ENCODE measurements at regions not wholly inside any gene's neighbourhood (a gene's known extent, or its start where the extent isn't known, plus 50 kb on each side); places are given as distances from the start of the nearest gene placed in this dataset.

- no peaks in the 10 kb centered on the region for H3K4me1 ChIP-seq (ENCODE audit: low read depth, poor library complexity, severe bottlenecking)
- no peaks in the 10 kb centered on the region for H4K20me1 ChIP-seq (ENCODE audit: insufficient read depth)
- H3K9ac ChIP-seq: no peak overlapping the region
- no peaks in the 10 kb centered on the region for H3K27me3 ChIP-seq (ENCODE audit: insufficient read depth, low read depth)
- no peak overlapping the region for H3K4me2 ChIP-seq
- no peak overlapping the region for H3K4me3 ChIP-seq (IDR thresholded peaks at IDR 0.05; ENCODE audit: insufficient read depth, low read depth, low read length)
- no peak overlapping the region for H3K27ac ChIP-seq
- no peaks in the 10 kb centered on the region for H3K79me2 ChIP-seq (ENCODE audit: insufficient read depth, low read depth)
- no peak overlapping the region for H2AFZ ChIP-seq (ENCODE audit: low read depth)
- H3K36me3 ChIP-seq (ENCODE audit: insufficient read depth): no peaks in the 10 kb centered on the region
- TF ChIP-seq, protein P1, sequence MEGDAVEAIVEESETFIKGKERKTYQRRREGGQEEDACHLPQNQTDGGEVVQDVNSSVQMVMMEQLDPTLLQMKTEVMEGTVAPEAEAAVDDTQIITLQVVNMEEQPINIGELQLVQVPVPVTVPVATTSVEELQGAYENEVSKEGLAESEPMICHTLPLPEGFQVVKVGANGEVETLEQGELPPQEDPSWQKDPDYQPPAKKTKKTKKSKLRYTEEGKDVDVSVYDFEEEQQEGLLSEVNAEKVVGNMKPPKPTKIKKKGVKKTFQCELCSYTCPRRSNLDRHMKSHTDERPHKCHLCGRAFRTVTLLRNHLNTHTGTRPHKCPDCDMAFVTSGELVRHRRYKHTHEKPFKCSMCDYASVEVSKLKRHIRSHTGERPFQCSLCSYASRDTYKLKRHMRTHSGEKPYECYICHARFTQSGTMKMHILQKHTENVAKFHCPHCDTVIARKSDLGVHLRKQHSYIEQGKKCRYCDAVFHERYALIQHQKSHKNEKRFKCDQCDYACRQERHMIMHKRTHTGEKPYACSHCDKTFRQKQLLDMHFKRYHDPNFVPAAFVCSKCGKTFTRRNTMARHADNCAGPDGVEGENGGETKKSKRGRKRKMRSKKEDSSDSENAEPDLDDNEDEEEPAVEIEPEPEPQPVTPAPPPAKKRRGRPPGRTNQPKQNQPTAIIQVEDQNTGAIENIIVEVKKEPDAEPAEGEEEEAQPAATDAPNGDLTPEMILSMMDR (conservative IDR thresholded peaks at IDR 0.05; ENCODE audit: low read depth, low read length): no peak
Observed at GRCh38 chr4:17142232-17142711, 243.8 kb upstream of the LDB2 start.

DNA sequence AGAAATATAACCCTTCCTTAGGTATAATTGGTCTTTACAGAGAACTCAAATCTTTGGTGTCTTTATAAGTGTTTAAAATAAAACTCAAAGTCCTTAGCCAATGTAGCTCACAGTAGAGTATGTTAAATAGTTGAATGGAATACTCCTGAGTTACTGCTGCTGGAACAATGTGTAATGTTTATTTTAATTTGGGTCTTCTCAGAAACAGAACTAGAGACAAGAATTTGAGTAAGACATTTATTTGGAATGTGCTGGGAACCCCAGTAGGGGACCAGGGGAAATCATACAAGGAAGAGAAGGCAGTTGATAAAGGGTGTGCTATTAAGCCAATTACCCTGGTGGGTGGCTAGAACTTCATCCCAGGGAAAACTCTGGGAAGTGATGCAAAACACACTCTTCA, 240.4 kb upstream of the LDB2 start:
- H3K4me3 ChIP-seq (IDR thresholded peaks at IDR 0.05; ENCODE audit: insufficient read depth, low read depth, low read length): no peak overlapping the region
- H3K4me1 ChIP-seq (ENCODE audit: low read depth, poor library complexity, severe bottlenecking): no peaks in the 10 kb centered on the region
- H3K27me3 ChIP-seq (ENCODE audit: insufficient read depth, low read depth): no peaks in the 10 kb centered on the region
- H3K79me2 ChIP-seq (ENCODE audit: insufficient read depth, low read depth): no peaks in the 10 kb centered on the region
- H3K36me3 ChIP-seq (ENCODE audit: insufficient read depth): no peaks in the 10 kb centered on the region
- H4K20me1 ChIP-seq (ENCODE audit: insufficient read depth): no peaks in the 10 kb centered on the region
- H2AFZ ChIP-seq (ENCODE audit: low read depth): no peak overlapping the region
- H3K4me2 ChIP-seq: no peak overlapping the region
- H3K27ac ChIP-seq: no peak overlapping the region
- TF ChIP-seq, protein P1 (conservative IDR thresholded peaks at IDR 0.05; ENCODE audit: low read depth, low read length): no peak
- no peak overlapping the region for H3K9ac ChIP-seq

DNA sequence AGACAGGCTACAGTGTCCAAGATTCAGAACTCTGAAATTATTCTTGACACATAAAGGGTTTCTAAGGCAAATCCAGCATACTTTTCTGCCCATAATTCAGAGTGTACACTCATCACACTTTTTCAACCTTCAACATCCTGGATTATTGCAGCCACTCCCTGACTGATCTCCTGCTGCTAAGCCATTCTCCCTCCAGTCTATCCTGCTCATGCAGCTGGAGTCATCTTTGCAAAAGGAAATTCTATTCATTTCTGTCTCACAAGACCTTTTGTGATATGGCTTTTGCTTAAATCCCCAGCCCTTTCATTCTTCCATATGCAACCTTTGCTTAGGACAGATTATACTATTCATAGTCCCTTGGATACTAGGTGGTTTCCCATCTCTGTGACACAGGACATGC, 236.1 kb upstream of the LDB2 start:
- Histone ChIP-seq H3K79me2 (ENCODE audit: insufficient read depth, low read depth) (no peaks in the 10 kb centered on the region), H3K27ac (no peak overlapping the region)

GRCh38 chr4:17134100-17134499, 235.7 kb upstream of the LDB2 start:
- Histone ChIP-seq H3K27me3 (ENCODE audit: insufficient read depth, low read depth) (no peaks in the 10 kb centered on the region), H3K9ac (no peak overlapping the region), H4K20me1 (ENCODE audit: insufficient read depth) (no peaks in the 10 kb centered on the region), H3K4me3 (IDR thresholded peaks at IDR 0.05; ENCODE audit: insufficient read depth, low read depth, low read length) (no peak overlapping the region), H2AFZ (ENCODE audit: low read depth) (no peak overlapping the region), H3K4me1 (ENCODE audit: low read depth, poor library complexity, severe bottlenecking) (no peaks in the 10 kb centered on the region), H3K79me2 (ENCODE audit: insufficient read depth, low read depth) (no peaks in the 10 kb centered on the region), H3K27ac (no peak overlapping the region), H3K36me3 (ENCODE audit: insufficient read depth) (no peaks in the 10 kb centered on the region), H3K4me2 (no peak overlapping the region)
- TF ChIP-seq, protein P1 (conservative IDR thresholded peaks at IDR 0.05; ENCODE audit: low read depth, low read length): no peak

More for the DNA sequence above, 236.1 kb upstream of the LDB2 start:
- TF ChIP-seq, protein P1 (conservative IDR thresholded peaks at IDR 0.05; ENCODE audit: low read depth, low read length): no peak
- no peaks in the 10 kb centered on the region for H3K36me3 ChIP-seq (ENCODE audit: insufficient read depth)
- H3K27me3 ChIP-seq (ENCODE audit: insufficient read depth, low read depth): no peaks in the 10 kb centered on the region
- H3K4me2 ChIP-seq: no peak overlapping the region
- no peak overlapping the region for H3K4me3 ChIP-seq (IDR thresholded peaks at IDR 0.05; ENCODE audit: insufficient read depth, low read depth, low read length)
- H3K4me1 ChIP-seq (ENCODE audit: low read depth, poor library complexity, severe bottlenecking): no peaks in the 10 kb centered on the region
- H4K20me1 ChIP-seq (ENCODE audit: insufficient read depth): no peaks in the 10 kb centered on the region
- H2AFZ ChIP-seq (ENCODE audit: low read depth): no peak overlapping the region
- no peak overlapping the region for H3K9ac ChIP-seq
